ENCODE measurements at regions not wholly inside any gene's neighbourhood (a gene's known extent, or its start where the extent isn't known, plus 50 kb on each side); places are given as distances from the start of the nearest gene placed in this dataset.

DNA sequence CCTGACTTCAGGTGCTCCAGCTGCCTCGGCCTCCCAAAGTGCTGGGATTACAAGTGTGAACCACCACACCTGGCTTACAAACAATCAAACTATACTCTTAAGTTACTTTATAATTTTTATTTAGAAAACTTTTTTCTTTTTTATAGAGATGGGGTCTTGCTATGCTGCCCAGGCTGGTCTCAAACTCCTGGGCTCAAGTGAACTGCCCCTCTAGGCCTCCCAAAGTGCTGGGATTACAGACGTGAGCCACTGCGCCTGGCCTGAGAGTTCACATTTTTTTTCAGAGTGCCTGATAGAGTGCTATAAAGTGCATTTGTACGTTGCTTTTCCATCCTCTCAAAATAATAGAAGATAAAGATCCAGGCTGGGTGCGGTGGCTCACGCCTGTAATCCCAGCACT lies 102.0 kb upstream of the TBL1XR1 start:
- no peak for TF ChIP-seq EHMT2 (IDR thresholded peaks at IDR 0.05; ENCODE audit: borderline replicate concordance, low read depth, low read length)
- TF ChIP-seq GABPA (IDR thresholded peaks at IDR 0.05; ENCODE audit: low read depth, low read length): no peak
- no peak for TF ChIP-seq GABPA (CRISPR knock-in tag; IDR thresholded peaks at IDR 0.05; ENCODE audit: low read depth)
- no peak for TF ChIP-seq POLR2G (IDR thresholded peaks at IDR 0.05; ENCODE audit: low read depth, low read length)
- no peak for TF ChIP-seq PRPF4 (IDR thresholded peaks at IDR 0.05; ENCODE audit: low read depth, low read length, poor library complexity, severe bottlenecking)
- no peak for TF ChIP-seq SP1 (IDR thresholded peaks at IDR 0.05)
- TF ChIP-seq SP1 (CRISPR knock-in tag; IDR thresholded peaks at IDR 0.05): no peak
- TF ChIP-seq, protein P1, sequence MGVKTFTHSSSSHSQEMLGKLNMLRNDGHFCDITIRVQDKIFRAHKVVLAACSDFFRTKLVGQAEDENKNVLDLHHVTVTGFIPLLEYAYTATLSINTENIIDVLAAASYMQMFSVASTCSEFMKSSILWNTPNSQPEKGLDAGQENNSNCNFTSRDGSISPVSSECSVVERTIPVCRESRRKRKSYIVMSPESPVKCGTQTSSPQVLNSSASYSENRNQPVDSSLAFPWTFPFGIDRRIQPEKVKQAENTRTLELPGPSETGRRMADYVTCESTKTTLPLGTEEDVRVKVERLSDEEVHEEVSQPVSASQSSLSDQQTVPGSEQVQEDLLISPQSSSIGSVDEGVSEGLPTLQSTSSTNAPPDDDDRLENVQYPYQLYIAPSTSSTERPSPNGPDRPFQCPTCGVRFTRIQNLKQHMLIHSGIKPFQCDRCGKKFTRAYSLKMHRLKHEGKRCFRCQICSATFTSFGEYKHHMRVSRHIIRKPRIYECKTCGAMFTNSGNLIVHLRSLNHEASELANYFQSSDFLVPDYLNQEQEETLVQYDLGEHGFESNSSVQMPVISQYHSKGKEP (CRISPR knock-in tag; IDR thresholded peaks at IDR 0.05): no peak
- no peak for TF ChIP-seq ZFX (CRISPR knock-in tag; IDR thresholded peaks at IDR 0.05; ENCODE audit: low read depth)
